GM18498 (cell line): ENCODE measurements at regions not wholly inside any gene's neighbourhood (a gene's known extent, or its start where the extent isn't known, plus 50 kb on each side); places are given as distances from the start of the nearest gene placed in this dataset.
"Not testable (repeated sequence)": the region's sequence is repeated elsewhere in the genome, so short reads cannot be mapped to it uniquely, and the experiment has no call there.

Source experiments
- ATAC-seq: cut with Tn5 transposase; IDR thresholded peaks from one replicate; pipeline ENCODE4 v1.9.1; 2021; ENCODE audit warnings: mild to moderate bottlenecking, moderate library complexity; ENCODE audit not compliant: unreplicated experiment

- no peak for ATAC-seq
Measured at GRCh38 chr3:145620486-145620885, 540.5 kb downstream of the PLOD2 start.

GRCh38 chr3:145623349-145623748 lies 537.6 kb downstream of the PLOD2 start:
- ATAC-seq: no peak

- ATAC-seq: no peak
Measured at GRCh38 chr3:145628211-145628610, 532.8 kb downstream of the PLOD2 start.

GRCh38 chr3:145637105-145637504 lies 523.9 kb downstream of the PLOD2 start:
- ATAC-seq: no peak

GRCh38 chr3:145639003-145639606 lies 521.9 kb downstream of the PLOD2 start:
- no peak for ATAC-seq

- ATAC-seq: no peak
Measured at GRCh38 chr3:145639875-145640274, 521.1 kb downstream of the PLOD2 start.

GRCh38 chr3:145648396-145648795 lies 512.6 kb downstream of the PLOD2 start:
- no peak for ATAC-seq

GRCh38 chr3:145649368-145649887 lies 511.6 kb downstream of the PLOD2 start:
- ATAC-seq: no peak

- no peak for ATAC-seq
Measured at GRCh38 chr3:145650170-145650569, 510.8 kb downstream of the PLOD2 start.

- ATAC-seq: no peak
Measured at GRCh38 chr3:145671121-145671520, 489.9 kb downstream of the PLOD2 start.

- no peak for ATAC-seq
Measured at GRCh38 chr3:145673838-145674237, 487.1 kb downstream of the PLOD2 start.

GRCh38 chr3:145678401-145678800 lies 482.6 kb downstream of the PLOD2 start:
- no peak for ATAC-seq

- no peak for ATAC-seq
Measured at GRCh38 chr3:145681181-145681580, 479.8 kb downstream of the PLOD2 start.

GRCh38 chr3:145687978-145688377 lies 473.0 kb downstream of the PLOD2 start:
- not testable (repeated sequence) for ATAC-seq

GRCh38 chr3:145692751-145693150 lies 468.2 kb downstream of the PLOD2 start:
- no peak for ATAC-seq

- no peak for ATAC-seq
Measured at GRCh38 chr3:145696011-145696410, 465.0 kb downstream of the PLOD2 start.

- no peak for ATAC-seq
Measured at GRCh38 chr3:145698250-145698649, 462.7 kb downstream of the PLOD2 start.

- ATAC-seq: no peak
Measured at GRCh38 chr3:145698749-145699148, 462.2 kb downstream of the PLOD2 start.

- no peak for ATAC-seq
Measured at GRCh38 chr3:145704020-145704419, 457.0 kb downstream of the PLOD2 start.

GRCh38 chr3:145709779-145710178 lies 451.2 kb downstream of the PLOD2 start:
- ATAC-seq: not testable (repeated sequence)

- ATAC-seq: no peak
Measured at GRCh38 chr3:145716519-145716918, 444.5 kb downstream of the PLOD2 start.

GRCh38 chr3:145719114-145719513 lies 441.9 kb downstream of the PLOD2 start:
- no peak for ATAC-seq

- no peak for ATAC-seq
Measured at GRCh38 chr3:145721273-145721805, 439.6 kb downstream of the PLOD2 start.
